HEK293T (cell line): ENCODE measurements at regions not wholly inside any gene's neighbourhood (a gene's known extent, or its start where the extent isn't known, plus 50 kb on each side); places are given as distances from the start of the nearest gene placed in this dataset.

Experiments
- ARNT ChIP-seq: fragments of 450-650 bp; IDR thresholded peaks from 2 replicates; pipeline ENCODE4 v1.6.1; 2017; ENCODE audit warnings: mild to moderate bottlenecking
- CTBP1 ChIP-seq: fragments of 450-650 bp; IDR thresholded peaks from 2 replicates; pipeline ENCODE4 v1.6.1; 2016; ENCODE audit warnings: borderline replicate concordance
- FOXA1 ChIP-seq: fragments of 450-650 bp; IDR thresholded peaks from 2 replicates; pipeline ENCODE4 v1.6.1; 2016; ENCODE audit warnings: mild to moderate bottlenecking
- HDGF ChIP-seq: fragments of 450-650 bp; IDR thresholded peaks from 2 replicates; pipeline ENCODE4 v1.6.1; 2017; ENCODE audit warnings: antibody characterized with exemption, borderline replicate concordance

DNA sequence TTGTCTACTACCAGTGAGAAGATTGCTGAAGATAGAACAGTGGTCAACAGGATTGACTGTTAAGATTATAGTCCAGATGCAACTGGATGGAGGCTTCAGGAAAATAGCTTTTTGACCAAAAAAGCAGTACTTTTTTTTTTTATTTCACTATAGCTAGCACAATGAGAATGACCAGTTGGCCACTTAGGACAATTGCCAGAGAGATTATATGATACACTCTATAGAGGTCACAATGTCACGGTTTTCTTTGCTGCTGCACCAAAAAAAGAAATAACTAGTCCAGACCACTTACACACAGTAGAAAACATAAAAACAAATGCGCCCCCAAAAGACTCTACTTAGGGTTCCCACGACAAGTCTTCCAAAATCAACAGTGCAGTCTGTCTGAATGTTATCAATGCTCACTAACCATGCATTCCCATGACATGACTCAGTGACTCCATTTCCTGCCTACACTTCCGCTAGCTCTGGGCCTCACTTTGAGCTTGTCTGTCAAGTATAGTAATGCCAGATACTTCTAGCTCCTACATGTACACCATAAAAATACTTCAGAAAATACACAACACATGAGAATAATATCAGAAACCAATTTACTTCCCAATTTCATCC is 209.1 kb upstream of the STARD13 start:
- no peak for TF ChIP-seq FOXA1
- TF ChIP-seq CTBP1, result no peak
- TF ChIP-seq HDGF, result no peak
- TF ChIP-seq ARNT, result no peak
